ENCODE measurements at regions not wholly inside any gene's neighbourhood (a gene's known extent, or its start where the extent isn't known, plus 50 kb on each side); places are given as distances from the start of the nearest gene placed in this dataset.
"Not testable (repeated sequence)": the region's sequence is repeated elsewhere in the genome, so short reads cannot be mapped to it uniquely, and the experiment has no call there.

DNA sequence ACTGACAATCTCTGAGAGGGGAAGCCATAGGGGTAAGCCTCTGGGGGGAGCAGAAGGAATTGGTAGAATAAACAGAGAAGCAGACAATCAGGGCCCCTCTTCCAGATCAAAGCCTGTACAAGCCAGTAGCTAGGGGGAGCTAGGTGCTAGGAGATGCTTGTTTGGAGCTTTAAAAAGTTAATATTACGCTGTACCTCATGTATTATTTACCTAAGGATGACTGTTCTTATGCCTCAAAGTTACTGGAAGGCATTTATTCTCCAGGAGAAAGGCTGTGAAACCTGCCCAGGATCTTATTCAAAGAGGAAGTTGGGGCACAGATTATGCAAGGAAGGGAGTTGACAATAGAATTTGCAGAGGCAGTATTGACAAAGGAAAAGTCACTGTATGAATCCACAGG, 111.8 kb upstream of the SLC35F1 start:
- no peak overlapping the region for H2AFZ ChIP-seq (ENCODE audit: low read depth, low read length)
- H3K9me3 ChIP-seq (ENCODE audit: low read length) = no peaks in the 10 kb centered on the region
- no peak overlapping the region for H3K9ac ChIP-seq (ENCODE audit: low read length)
- H3F3A ChIP-seq (ENCODE audit: insufficient read depth, low read length, poor library complexity, severe bottlenecking) = no peaks in the 10 kb centered on the region
- no peak overlapping the region for H3K4me3 ChIP-seq (ENCODE audit: low read length)
- TF ChIP-seq RAD21 (conservative IDR thresholded peaks at IDR 0.05) (peak; percentile 24), EP300 (conservative IDR thresholded peaks at IDR 0.05; ENCODE audit: poor library complexity, severe bottlenecking) (no peak)
- no peaks in the 10 kb centered on the region for H3K79me2 ChIP-seq (replicated peaks; ENCODE audit: insufficient read depth, low read length)
- H4K20me1 ChIP-seq (ENCODE audit: insufficient read depth) = no peaks in the 10 kb centered on the region
- H3K9me2 ChIP-seq (ENCODE audit: insufficient read depth, low read length) = no peaks in the 10 kb centered on the region
- H3K27me3 ChIP-seq (ENCODE audit: insufficient read depth, low read depth, low read length) = no peaks in the 10 kb centered on the region
- no peak overlapping the region for H3K27ac ChIP-seq (ENCODE audit: low read length)
- H3K4me2 ChIP-seq (ENCODE audit: low read length) = no peak overlapping the region
- no peaks in the 10 kb centered on the region for H3K36me3 ChIP-seq (ENCODE audit: insufficient read depth, low read length)

DNA sequence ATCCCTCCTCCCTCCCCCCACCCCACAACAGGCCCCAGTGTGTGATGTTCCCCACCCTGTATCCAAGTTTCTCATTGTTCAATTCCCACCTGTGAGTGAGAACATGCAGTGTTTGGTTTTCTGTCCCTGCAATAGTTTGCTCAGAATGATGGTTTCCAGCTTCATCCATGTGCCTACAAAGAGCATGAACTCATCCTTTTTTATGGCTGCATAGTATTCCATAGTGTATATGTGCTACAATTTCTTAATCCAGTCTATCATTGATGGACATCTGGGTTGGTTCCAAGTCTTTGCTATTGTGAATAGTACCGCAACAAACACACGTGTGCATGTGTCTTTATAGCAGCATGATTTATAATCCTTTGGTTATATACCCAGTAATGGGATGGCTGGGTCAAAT, 108.2 kb upstream of the SLC35F1 start:
- not testable (repeated sequence) for H3K79me2 ChIP-seq (replicated peaks; ENCODE audit: insufficient read depth, low read length); H3K36me3 ChIP-seq (ENCODE audit: insufficient read depth, low read length); H2AFZ ChIP-seq (ENCODE audit: low read depth, low read length); H3K9me2 ChIP-seq (ENCODE audit: insufficient read depth, low read length); H3K9me3 ChIP-seq (ENCODE audit: low read length); H3K9ac ChIP-seq (ENCODE audit: low read length); H3K4me2 ChIP-seq (ENCODE audit: low read length); H3F3A ChIP-seq (ENCODE audit: insufficient read depth, low read length, poor library complexity, severe bottlenecking); H3K4me3 ChIP-seq (ENCODE audit: low read length); H4K20me1 ChIP-seq (ENCODE audit: insufficient read depth); H3K27ac ChIP-seq (ENCODE audit: low read length); H3K27me3 ChIP-seq (ENCODE audit: insufficient read depth, low read depth, low read length)

DNA sequence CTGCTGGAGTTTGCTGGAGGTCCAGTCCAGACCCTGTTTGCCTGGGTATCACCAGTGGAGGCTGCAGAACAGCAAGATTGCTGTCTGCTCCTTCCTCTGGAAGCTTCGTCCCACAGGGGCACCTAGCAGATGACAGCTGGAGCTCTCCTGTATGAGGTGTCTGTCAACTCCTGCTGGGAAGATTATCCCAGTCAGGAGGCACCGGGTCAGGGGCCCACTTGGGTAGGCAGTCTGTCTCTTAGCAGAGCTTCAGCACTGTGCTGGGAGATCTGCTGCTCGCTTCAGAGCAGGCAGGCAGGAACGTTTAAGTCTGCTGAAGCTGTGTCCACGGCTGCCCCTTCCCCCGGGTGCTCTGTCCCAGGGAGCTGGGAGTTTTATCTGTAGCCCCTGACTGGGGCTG, 96.8 kb upstream of the SLC35F1 start:
- TF ChIP-seq, protein P1, sequence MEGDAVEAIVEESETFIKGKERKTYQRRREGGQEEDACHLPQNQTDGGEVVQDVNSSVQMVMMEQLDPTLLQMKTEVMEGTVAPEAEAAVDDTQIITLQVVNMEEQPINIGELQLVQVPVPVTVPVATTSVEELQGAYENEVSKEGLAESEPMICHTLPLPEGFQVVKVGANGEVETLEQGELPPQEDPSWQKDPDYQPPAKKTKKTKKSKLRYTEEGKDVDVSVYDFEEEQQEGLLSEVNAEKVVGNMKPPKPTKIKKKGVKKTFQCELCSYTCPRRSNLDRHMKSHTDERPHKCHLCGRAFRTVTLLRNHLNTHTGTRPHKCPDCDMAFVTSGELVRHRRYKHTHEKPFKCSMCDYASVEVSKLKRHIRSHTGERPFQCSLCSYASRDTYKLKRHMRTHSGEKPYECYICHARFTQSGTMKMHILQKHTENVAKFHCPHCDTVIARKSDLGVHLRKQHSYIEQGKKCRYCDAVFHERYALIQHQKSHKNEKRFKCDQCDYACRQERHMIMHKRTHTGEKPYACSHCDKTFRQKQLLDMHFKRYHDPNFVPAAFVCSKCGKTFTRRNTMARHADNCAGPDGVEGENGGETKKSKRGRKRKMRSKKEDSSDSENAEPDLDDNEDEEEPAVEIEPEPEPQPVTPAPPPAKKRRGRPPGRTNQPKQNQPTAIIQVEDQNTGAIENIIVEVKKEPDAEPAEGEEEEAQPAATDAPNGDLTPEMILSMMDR (IDR thresholded peaks at IDR 0.05; ENCODE audit: poor library complexity, severe bottlenecking) = no peak
- TF ChIP-seq, protein P2, sequence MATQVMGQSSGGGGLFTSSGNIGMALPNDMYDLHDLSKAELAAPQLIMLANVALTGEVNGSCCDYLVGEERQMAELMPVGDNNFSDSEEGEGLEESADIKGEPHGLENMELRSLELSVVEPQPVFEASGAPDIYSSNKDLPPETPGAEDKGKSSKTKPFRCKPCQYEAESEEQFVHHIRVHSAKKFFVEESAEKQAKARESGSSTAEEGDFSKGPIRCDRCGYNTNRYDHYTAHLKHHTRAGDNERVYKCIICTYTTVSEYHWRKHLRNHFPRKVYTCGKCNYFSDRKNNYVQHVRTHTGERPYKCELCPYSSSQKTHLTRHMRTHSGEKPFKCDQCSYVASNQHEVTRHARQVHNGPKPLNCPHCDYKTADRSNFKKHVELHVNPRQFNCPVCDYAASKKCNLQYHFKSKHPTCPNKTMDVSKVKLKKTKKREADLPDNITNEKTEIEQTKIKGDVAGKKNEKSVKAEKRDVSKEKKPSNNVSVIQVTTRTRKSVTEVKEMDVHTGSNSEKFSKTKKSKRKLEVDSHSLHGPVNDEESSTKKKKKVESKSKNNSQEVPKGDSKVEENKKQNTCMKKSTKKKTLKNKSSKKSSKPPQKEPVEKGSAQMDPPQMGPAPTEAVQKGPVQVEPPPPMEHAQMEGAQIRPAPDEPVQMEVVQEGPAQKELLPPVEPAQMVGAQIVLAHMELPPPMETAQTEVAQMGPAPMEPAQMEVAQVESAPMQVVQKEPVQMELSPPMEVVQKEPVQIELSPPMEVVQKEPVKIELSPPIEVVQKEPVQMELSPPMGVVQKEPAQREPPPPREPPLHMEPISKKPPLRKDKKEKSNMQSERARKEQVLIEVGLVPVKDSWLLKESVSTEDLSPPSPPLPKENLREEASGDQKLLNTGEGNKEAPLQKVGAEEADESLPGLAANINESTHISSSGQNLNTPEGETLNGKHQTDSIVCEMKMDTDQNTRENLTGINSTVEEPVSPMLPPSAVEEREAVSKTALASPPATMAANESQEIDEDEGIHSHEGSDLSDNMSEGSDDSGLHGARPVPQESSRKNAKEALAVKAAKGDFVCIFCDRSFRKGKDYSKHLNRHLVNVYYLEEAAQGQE (IDR thresholded peaks at IDR 0.05; ENCODE audit: borderline replicate concordance) = no peak
- TF ChIP-seq SMC3 (conservative IDR thresholded peaks at IDR 0.05; ENCODE audit: poor library complexity) = no peak
- TF ChIP-seq RAD21 (conservative IDR thresholded peaks at IDR 0.05) = no peak
- no peak for TF ChIP-seq EP300 (conservative IDR thresholded peaks at IDR 0.05; ENCODE audit: poor library complexity, severe bottlenecking)
- TF ChIP-seq TAF1 (IDR thresholded peaks at IDR 0.05; ENCODE audit: low read depth) = no peak
- TF ChIP-seq EZH2 (IDR thresholded peaks at IDR 0.05; ENCODE audit: borderline replicate concordance, insufficient read depth, low read length, poor library complexity, severe bottlenecking) = no peak
- TF ChIP-seq MXI1 (conservative IDR thresholded peaks at IDR 0.05; ENCODE audit: poor library complexity, severe bottlenecking) = no peak
- no peak for TF ChIP-seq POLR2AphosphoS5 (IDR thresholded peaks at IDR 0.05)
- Histone ChIP-seq H3K4me2 (ENCODE audit: low read length) (no peak overlapping the region), H3K27me3 (ENCODE audit: insufficient read depth, low read depth, low read length) (no peaks in the 10 kb centered on the region), H3K27ac (ENCODE audit: low read length) (no peak overlapping the region), H4K20me1 (ENCODE audit: insufficient read depth) (no peaks in the 10 kb centered on the region), H3K36me3 (ENCODE audit: insufficient read depth, low read length) (no peaks in the 10 kb centered on the region), H3K4me3 (ENCODE audit: low read length) (no peak overlapping the region), H3K79me2 (replicated peaks; ENCODE audit: insufficient read depth, low read length) (no peaks in the 10 kb centered on the region), H3K9me2 (ENCODE audit: insufficient read depth, low read length) (no peaks in the 10 kb centered on the region), H2AFZ (ENCODE audit: low read depth, low read length) (no peak overlapping the region), H3K9me3 (ENCODE audit: low read length) (no peaks in the 10 kb centered on the region), H3K9ac (ENCODE audit: low read length) (no peak overlapping the region), H3F3A (ENCODE audit: insufficient read depth, low read length, poor library complexity, severe bottlenecking) (no peaks in the 10 kb centered on the region)

All from neural cell (in vitro differentiated cells).